ENCODE measurements at regions not wholly inside any gene's neighbourhood (a gene's known extent, or its start where the extent isn't known, plus 50 kb on each side); places are given as distances from the start of the nearest gene placed in this dataset.

DNA sequence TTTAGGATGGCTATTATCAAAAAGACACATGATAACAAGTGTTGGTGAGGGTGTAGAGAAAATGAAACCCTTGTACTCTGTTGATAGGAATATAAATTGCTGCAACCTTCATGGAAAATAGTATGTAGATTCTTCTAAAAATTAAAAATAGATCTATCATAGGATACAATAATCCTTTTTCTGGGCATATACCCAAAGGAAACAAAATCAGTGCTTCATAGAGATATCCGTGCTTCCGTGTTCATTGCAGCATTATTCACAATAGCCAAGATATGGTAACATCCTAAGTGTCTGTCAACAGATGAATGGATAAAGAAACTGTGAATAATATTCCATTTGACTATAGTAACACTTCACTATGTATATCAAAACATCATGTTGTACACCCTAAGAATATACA is 106.7 kb downstream of the MIS18A start:
- DNase-seq (no peak), ATAC-seq (no peak)
- no peak overlapping the region for H3K4me3 Mint-ChIP-seq
- no peaks in the 10 kb centered on the region for H3K36me3 ChIP-seq (ENCODE audit: control insufficient read depth in 2 of 3, insufficient read depth in 3 of 3, low read length in 3 of 3)
- H3K9me3 ChIP-seq (ENCODE audit: control insufficient read depth in 2 of 3, low read length in 3 of 3): no peaks in the 10 kb centered on the region
- ChIA-PET CTCF (no interaction called here), POLR2A (no interaction called here)
- H3K4me3 ChIP-seq (ENCODE audit: low read length): no peak overlapping the region
- no peaks in the 10 kb centered on the region for H3K27me3 ChIP-seq (ENCODE audit: control insufficient read depth in 2 of 2, insufficient read depth in 2 of 2, low read length in 2 of 2)
- no peaks in the 10 kb centered on the region for H3K4me1 Mint-ChIP-seq
- no peaks in the 10 kb centered on the region for H3K36me3 Mint-ChIP-seq
- no peak overlapping the region for H3K27ac Mint-ChIP-seq
- intact Hi-C loops (cut with micrococcal nuclease): no loop called here
- H3K9me3 Mint-ChIP-seq: peaks cover 0 to 6% (median 0%) of the 10 kb centered on the region in 11 donors
- H3K27ac ChIP-seq (ENCODE audit: low read depth, low read length): no peak overlapping the region
- H3K4me1 ChIP-seq (ENCODE audit: control insufficient read depth in 2 of 2, insufficient read depth in 2 of 2, low read length in 2 of 2): no peaks in the 10 kb centered on the region
- peaks cover 19 to 44% (median 30%) of the 10 kb centered on the region in 5 donors for H3K27me3 Mint-ChIP-seq

DNA sequence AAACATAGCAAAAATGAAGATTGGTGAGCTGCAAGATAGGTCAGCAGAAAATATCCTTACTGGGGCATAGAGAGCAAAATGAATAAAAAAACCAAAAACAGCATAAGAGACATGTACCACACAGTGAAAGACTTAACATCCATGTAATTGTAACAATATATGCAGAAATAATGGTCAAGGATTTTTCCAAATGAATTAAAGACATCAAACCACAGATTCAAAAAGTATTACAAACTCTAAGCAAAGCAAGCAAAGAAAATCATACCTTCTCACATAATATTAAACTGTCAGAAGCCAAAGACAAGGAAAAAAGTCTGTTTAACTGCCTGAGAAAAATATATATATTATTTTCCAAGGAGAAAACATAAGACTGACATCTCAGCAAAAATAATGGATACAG is 111.3 kb downstream of the MIS18A start:
- no peaks in the 10 kb centered on the region for H3K4me1 Mint-ChIP-seq
- H3K36me3 ChIP-seq (ENCODE audit: control insufficient read depth in 2 of 3, insufficient read depth in 3 of 3, low read length in 3 of 3): no peaks in the 10 kb centered on the region
- CTCF ChIA-PET: no interaction called here
- H3K27ac ChIP-seq (ENCODE audit: low read depth, low read length): no peak overlapping the region
- POLR2A ChIA-PET: no interaction called here
- intact Hi-C loops (cut with micrococcal nuclease): no loop called here
- no peaks in the 10 kb centered on the region for H3K4me1 ChIP-seq (ENCODE audit: control insufficient read depth in 2 of 2, insufficient read depth in 2 of 2, low read length in 2 of 2)
- H3K36me3 Mint-ChIP-seq: peaks cover 0 to 3% (median 0%) of the 10 kb centered on the region in 5 donors
- peaks cover 0 to 6% (median 0%) of the 10 kb centered on the region in 11 donors for H3K9me3 Mint-ChIP-seq
- H3K27ac Mint-ChIP-seq: no peak overlapping the region
- DNase-seq (no peak), ATAC-seq (no peak)
- H3K4me3 Mint-ChIP-seq: no peak overlapping the region
- no peaks in the 10 kb centered on the region for H3K9me3 ChIP-seq (ENCODE audit: control insufficient read depth in 2 of 3, low read length in 3 of 3)
- no peak overlapping the region for H3K4me3 ChIP-seq (ENCODE audit: low read length)
- H3K27me3 Mint-ChIP-seq: peaks cover 27 to 58% (median 47%) of the 10 kb centered on the region in 5 donors
- no peaks in the 10 kb centered on the region for H3K27me3 ChIP-seq (ENCODE audit: control insufficient read depth in 2 of 2, insufficient read depth in 2 of 2, low read length in 2 of 2)

DNA sequence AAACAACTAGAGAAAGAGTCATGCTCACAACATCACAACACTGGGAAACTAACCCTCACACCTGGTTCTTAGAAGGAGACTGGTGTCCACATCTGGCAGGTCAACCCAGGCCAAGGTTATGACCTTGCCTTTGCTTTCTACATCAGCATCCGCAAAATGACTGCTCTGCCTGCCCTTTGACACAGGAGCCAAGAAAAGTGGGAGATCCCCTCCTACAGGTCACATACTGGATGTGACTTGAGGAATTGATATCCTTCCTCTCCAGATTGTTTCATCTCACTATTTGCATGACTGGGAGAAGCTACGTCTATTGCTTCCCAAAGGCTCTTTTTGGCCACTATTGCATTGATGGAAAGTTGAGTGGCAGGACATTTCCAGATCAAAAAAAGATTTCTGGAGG is 115.5 kb downstream of the MIS18A start:
- DNase-seq: no peak
- ChIA-PET POLR2A (no interaction called here), CTCF (no interaction called here)
- H3K36me3 Mint-ChIP-seq: peaks cover 0 to 3% (median 0%) of the 10 kb centered on the region in 5 donors
- Histone ChIP-seq H3K27ac (ENCODE audit: low read depth, low read length) (no peak overlapping the region), H3K4me1 (ENCODE audit: control insufficient read depth in 2 of 2, insufficient read depth in 2 of 2, low read length in 2 of 2) (no peaks in the 10 kb centered on the region), H3K36me3 (ENCODE audit: control insufficient read depth in 2 of 3, insufficient read depth in 3 of 3, low read length in 3 of 3) (no peaks in the 10 kb centered on the region), H3K4me3 (ENCODE audit: low read length) (no peak overlapping the region), H3K27me3 (ENCODE audit: control insufficient read depth in 2 of 2, insufficient read depth in 2 of 2, low read length in 2 of 2) (no peaks in the 10 kb centered on the region), H3K9me3 (ENCODE audit: control insufficient read depth in 2 of 3, low read length in 3 of 3) (no peaks in the 10 kb centered on the region)
- no peak overlapping the region for H3K4me3 Mint-ChIP-seq
- intact Hi-C loops (cut with micrococcal nuclease): no loop called here
- H3K27me3 Mint-ChIP-seq: peaks cover 19 to 65% (median 57%) of the 10 kb centered on the region in 5 donors
- H3K9me3 Mint-ChIP-seq: peaks cover 0 to 4% (median 0%) of the 10 kb centered on the region in 11 donors
- no peak overlapping the region for H3K27ac Mint-ChIP-seq
- no peaks in the 10 kb centered on the region for H3K4me1 Mint-ChIP-seq
- ATAC-seq: no peak

DNA sequence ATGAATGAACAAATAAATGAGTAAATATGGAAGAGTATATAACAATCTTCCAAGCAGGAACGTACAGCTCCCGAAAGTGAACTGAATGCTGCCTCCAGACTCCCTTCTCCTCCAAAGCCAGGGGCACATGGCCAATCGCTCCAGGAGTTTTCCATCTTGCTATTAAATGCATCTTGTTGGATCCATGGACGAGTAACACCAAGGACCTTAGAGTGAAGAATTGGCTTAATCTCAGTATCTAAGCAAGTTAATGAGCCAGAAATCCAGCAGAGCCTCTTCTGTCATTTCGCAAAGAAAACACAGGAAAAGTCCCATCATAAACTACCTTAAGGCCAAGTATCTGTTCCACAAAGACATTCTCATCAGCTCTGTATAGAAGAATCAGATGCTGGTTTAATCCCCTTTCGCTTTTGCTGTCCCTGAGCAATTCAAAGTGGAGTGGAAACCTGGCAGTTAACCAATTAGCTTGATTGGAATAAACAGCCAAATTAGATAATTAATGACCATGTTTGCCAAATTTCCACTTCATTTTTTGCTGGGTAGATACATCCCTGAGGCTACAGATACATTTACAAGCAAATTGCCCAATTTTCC is 116.0 kb downstream of the MIS18A start:
- no peak overlapping the region for H3K27ac Mint-ChIP-seq
- H3K4me3 Mint-ChIP-seq: no peak overlapping the region
- H3K4me3 ChIP-seq (ENCODE audit: low read length): no peak overlapping the region
- no peaks in the 10 kb centered on the region for H3K4me1 ChIP-seq (ENCODE audit: control insufficient read depth in 2 of 2, insufficient read depth in 2 of 2, low read length in 2 of 2)
- ATAC-seq (no peak), DNase-seq (no peak)
- no peaks in the 10 kb centered on the region for H3K4me1 Mint-ChIP-seq
- H3K9me3 ChIP-seq (ENCODE audit: control insufficient read depth in 2 of 3, low read length in 3 of 3): no peaks in the 10 kb centered on the region
- no peak overlapping the region for H3K27ac ChIP-seq (ENCODE audit: low read depth, low read length)
- peaks cover 0 to 3% (median 0%) of the 10 kb centered on the region in 5 donors for H3K36me3 Mint-ChIP-seq
- intact Hi-C loops (cut with micrococcal nuclease): no loop called here
- peaks cover 16 to 61% (median 53%) of the 10 kb centered on the region in 5 donors for H3K27me3 Mint-ChIP-seq
- H3K36me3 ChIP-seq (ENCODE audit: control insufficient read depth in 2 of 3, insufficient read depth in 3 of 3, low read length in 3 of 3): no peaks in the 10 kb centered on the region
- ChIA-PET POLR2A (no interaction called here), CTCF (no interaction called here)
- no peaks in the 10 kb centered on the region for H3K27me3 ChIP-seq (ENCODE audit: control insufficient read depth in 2 of 2, insufficient read depth in 2 of 2, low read length in 2 of 2)
- peaks cover 0 to 4% (median 0%) of the 10 kb centered on the region in 11 donors for H3K9me3 Mint-ChIP-seq

DNA sequence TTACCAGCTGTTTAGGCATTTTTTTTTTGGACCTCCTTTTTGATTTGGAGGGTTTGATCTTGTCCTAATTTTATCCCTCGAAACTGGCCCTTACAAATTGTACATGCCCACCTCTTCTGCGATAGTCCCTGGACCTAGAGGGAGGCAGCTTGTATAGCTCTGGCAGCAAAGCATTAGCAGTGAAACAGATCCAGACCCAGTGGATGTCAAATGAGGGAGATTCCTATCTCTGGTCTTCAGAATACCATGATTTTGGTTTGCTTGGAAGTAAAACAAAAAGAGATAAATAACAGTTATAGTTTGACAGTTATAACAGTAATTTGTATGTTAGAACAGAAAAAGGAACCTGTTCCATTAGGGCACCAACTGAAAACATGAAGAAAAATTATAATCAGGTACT is 123.6 kb downstream of the MIS18A start:
- ChIA-PET POLR2A (no interaction called here), CTCF (no interaction called here)
- DNase-seq (no peak), ATAC-seq (no peak)
- Histone ChIP-seq H3K36me3 (ENCODE audit: control insufficient read depth in 2 of 3, insufficient read depth in 3 of 3, low read length in 3 of 3) (no peaks in the 10 kb centered on the region), H3K4me3 (ENCODE audit: low read length) (no peak overlapping the region), H3K27me3 (ENCODE audit: control insufficient read depth in 2 of 2, insufficient read depth in 2 of 2, low read length in 2 of 2) (no peaks in the 10 kb centered on the region), H3K4me1 (ENCODE audit: control insufficient read depth in 2 of 2, insufficient read depth in 2 of 2, low read length in 2 of 2) (no peaks in the 10 kb centered on the region), H3K9me3 (ENCODE audit: control insufficient read depth in 2 of 3, low read length in 3 of 3) (no peaks in the 10 kb centered on the region), H3K27ac (ENCODE audit: low read depth, low read length) (no peak overlapping the region)
- H3K36me3 Mint-ChIP-seq: no peaks in the 10 kb centered on the region
- intact Hi-C loops (cut with micrococcal nuclease): no loop called here
- no peak overlapping the region for H3K27ac Mint-ChIP-seq
- H3K4me3 Mint-ChIP-seq: no peak overlapping the region
- peaks cover 0 to 1% (median 0%) of the 10 kb centered on the region in 11 donors for H3K9me3 Mint-ChIP-seq
- no peaks in the 10 kb centered on the region for H3K4me1 Mint-ChIP-seq
- H3K27me3 Mint-ChIP-seq: peaks cover 6 to 17% (median 13%) of the 10 kb centered on the region in 5 donors

DNA sequence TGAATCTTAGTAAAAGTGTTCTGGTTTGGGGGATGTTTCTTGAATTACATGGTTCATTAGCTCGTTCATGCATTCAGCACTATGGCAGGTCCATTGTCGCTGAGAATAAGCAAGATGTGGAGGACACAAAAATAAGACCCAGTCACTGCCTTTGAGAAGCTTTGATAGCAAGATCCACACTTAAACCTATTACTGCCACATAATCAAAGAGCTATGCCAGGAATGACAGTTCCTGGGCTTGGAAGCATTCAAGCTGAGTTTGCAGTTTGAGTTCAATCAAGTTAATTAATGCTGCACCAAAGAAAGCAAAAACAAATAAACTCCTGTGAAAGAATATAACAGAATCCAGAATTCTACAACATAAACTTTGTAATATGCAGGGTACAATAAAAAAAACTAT is 131.8 kb downstream of the MIS18A start:
- Histone ChIP-seq H3K9me3 (ENCODE audit: control insufficient read depth in 2 of 3, low read length in 3 of 3) (no peaks in the 10 kb centered on the region), H3K36me3 (ENCODE audit: control insufficient read depth in 2 of 3, insufficient read depth in 3 of 3, low read length in 3 of 3) (no peaks in the 10 kb centered on the region), H3K4me3 (ENCODE audit: low read length) (no peak overlapping the region), H3K27ac (ENCODE audit: low read depth, low read length) (no peak overlapping the region), H3K4me1 (ENCODE audit: control insufficient read depth in 2 of 2, insufficient read depth in 2 of 2, low read length in 2 of 2) (no peaks in the 10 kb centered on the region), H3K27me3 (ENCODE audit: control insufficient read depth in 2 of 2, insufficient read depth in 2 of 2, low read length in 2 of 2) (no peaks in the 10 kb centered on the region)
- Mint-ChIP-seq H3K36me3 (peaks cover 0 to 4% (median 0%) of the 10 kb centered on the region in 5 donors), H3K4me3 (no peak overlapping the region), H3K27me3 (peaks cover 0 to 13% (median 7%) of the 10 kb centered on the region in 5 donors), H3K27ac (no peak overlapping the region), H3K4me1 (no peaks in the 10 kb centered on the region), H3K9me3 (peaks cover 0 to 8% (median 0%) of the 10 kb centered on the region in 11 donors)
- ChIA-PET CTCF (no interaction called here), POLR2A (no interaction called here)
- no peak for ATAC-seq
- DNase-seq: no peak
- intact Hi-C loops (cut with micrococcal nuclease): no loop called here

DNA sequence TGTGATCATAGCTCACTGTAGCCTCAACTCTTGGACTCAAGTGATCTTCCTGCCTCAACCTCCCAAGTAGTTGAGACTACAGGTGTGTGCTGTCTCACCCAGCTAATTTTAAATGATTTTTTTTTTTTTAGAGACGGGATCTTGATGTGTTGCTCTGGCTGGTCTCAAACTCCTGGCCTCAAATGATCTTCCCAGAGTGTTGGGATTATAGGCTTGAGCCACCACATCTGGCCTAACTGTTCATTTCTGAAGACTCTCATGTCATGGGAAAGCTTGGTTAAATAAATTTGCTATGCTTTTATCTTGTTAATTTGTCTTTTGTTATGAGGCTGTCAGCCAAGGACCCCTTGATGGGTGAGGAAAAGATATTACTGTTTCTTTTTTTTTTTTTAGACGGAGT is 134.0 kb downstream of the MIS18A start:
- Mint-ChIP-seq H3K27ac (no peak overlapping the region), H3K36me3 (peaks cover 0 to 4% (median 0%) of the 10 kb centered on the region in 5 donors), H3K4me1 (no peaks in the 10 kb centered on the region), H3K9me3 (peaks cover 0 to 8% (median 0%) of the 10 kb centered on the region in 11 donors), H3K27me3 (peaks cover 0 to 11% (median 9%) of the 10 kb centered on the region in 5 donors), H3K4me3 (no peak overlapping the region)
- Histone ChIP-seq H3K9me3 (ENCODE audit: control insufficient read depth in 2 of 3, low read length in 3 of 3) (no peaks in the 10 kb centered on the region), H3K27me3 (ENCODE audit: control insufficient read depth in 2 of 2, insufficient read depth in 2 of 2, low read length in 2 of 2) (no peaks in the 10 kb centered on the region), H3K36me3 (ENCODE audit: control insufficient read depth in 2 of 3, insufficient read depth in 3 of 3, low read length in 3 of 3) (no peaks in the 10 kb centered on the region), H3K4me1 (ENCODE audit: control insufficient read depth in 2 of 2, insufficient read depth in 2 of 2, low read length in 2 of 2) (no peaks in the 10 kb centered on the region), H3K4me3 (ENCODE audit: low read length) (no peak overlapping the region), H3K27ac (ENCODE audit: low read depth, low read length) (no peak overlapping the region)
- intact Hi-C loops (cut with micrococcal nuclease): no loop called here
- ChIA-PET POLR2A (no interaction called here), CTCF (no interaction called here)
- no peak for ATAC-seq
- no peak for DNase-seq
